H1 (cell line): ENCODE measurements at regions not wholly inside any gene's neighbourhood (a gene's known extent, or its start where the extent isn't known, plus 50 kb on each side); places are given as distances from the start of the nearest gene placed in this dataset.

Experiments
- CTCF ChIA-PET: fragments of 300-600 bp; sonication (Branson Sonifier 250); formaldehyde crosslinking; loops from one replicate; lab custom pipeline; 2021; ENCODE audit not compliant: partially characterized antibody; lab: Charles Lee
- POLR2A ChIA-PET: fragments of 300-600 bp; sonication (Branson Sonifier 250); formaldehyde crosslinking; loops from one replicate; lab custom pipeline; 2021; ENCODE audit warnings: inconsistent platforms; ENCODE audit not compliant: partially characterized antibody; lab: Charles Lee
- DNase-seq, 2 experiments: peaks; one replicate each; pipeline versions ENCODE4 v3.0.0 to v3.0.0-alpha.2; 2010 to 2022; ENCODE audit warnings: low spot score in 2 of 2, low read depth in 1 of 2, mixed read lengths in 1 of 2
- FAIRE-seq: peaks from 2 replicates; lab custom pipeline; 2011; peaks lifted over from hg19 to GRCh38; lab: Jason Lieb, UNC
- H2AFZ ChIP-seq: 2 replicates; pipeline ENCODE4 v1.8.1; 2012; ENCODE audit warnings: low read length, inconsistent platforms
- H2AK5ac ChIP-seq: 2 replicates; pipeline ENCODE4 v1.6.1; 2013; ENCODE audit warnings: low read depth, low read length
- H2BK120ac ChIP-seq: replicated peaks from 2 replicates; pipeline ENCODE3; 2013; ENCODE audit warnings: low read depth, low read length, inconsistent platforms
- H2BK12ac ChIP-seq: 2 replicates; pipeline ENCODE4 v1.6.1; 2013; ENCODE audit warnings: low read depth, low read length
- H2BK15ac ChIP-seq: 2 replicates; pipeline ENCODE4 v1.6.1; 2013; ENCODE audit warnings: low read length
- H2BK20ac ChIP-seq: 2 replicates; pipeline ENCODE4 v1.6.1; 2013; ENCODE audit warnings: low read length
- H2BK5ac ChIP-seq: 2 replicates; pipeline ENCODE4 v1.6.1; 2013; ENCODE audit warnings: low read depth, low read length
- H3K14ac ChIP-seq: 2 replicates; pipeline ENCODE4 v1.6.1; 2013; ENCODE audit warnings: inconsistent platforms; ENCODE audit not compliant: insufficient read length
- H3K18ac ChIP-seq: 2 replicates; pipeline ENCODE4 v1.6.1; 2013; ENCODE audit warnings: low read length; ENCODE audit errors: extremely low read depth
- H3K23ac ChIP-seq: 2 replicates; pipeline ENCODE4 v1.6.1; 2013; ENCODE audit warnings: inconsistent platforms; ENCODE audit not compliant: insufficient read length
- H3K23me2 ChIP-seq: 2 replicates; pipeline ENCODE4 v1.6.1; 2013; ENCODE audit warnings: low read depth, low read length
- H3K27ac ChIP-seq: 2 replicates; pipeline ENCODE4 v1.6.1; 2011; ENCODE audit warnings: low read depth, low read length, inconsistent platforms
- H3K27me3 ChIP-seq, 4 experiments: replicated peaks in 1 of 4; 1 replicate in 1 of 4; 2 replicates in 3 of 4; pipeline versions ENCODE4 v1.6.1 to v1.8.1; 2011 to 2013; ENCODE audit warnings: low read length in 3 of 4, mild to moderate bottlenecking in 3 of 4, inconsistent platforms in 2 of 4, mixed read lengths in 2 of 4, moderate library complexity in 1 of 4; ENCODE audit not compliant: control insufficient read depth in 3 of 4, insufficient read depth in 3 of 4; ENCODE audit errors: extremely low read depth in 1 of 4
- H3K36me3 ChIP-seq, 4 experiments: 2 replicates each; pipeline versions ENCODE4 v1.6.1 to v1.8.1; 2011 to 2013; ENCODE audit warnings: mild to moderate bottlenecking in 4 of 4, low read length in 3 of 4, moderate library complexity in 2 of 4, control low read depth in 1 of 4, inconsistent platforms in 1 of 4; ENCODE audit not compliant: insufficient read depth in 4 of 4, control insufficient read depth in 2 of 4
- H3K4ac ChIP-seq: replicated peaks from 2 replicates; pipeline ENCODE3; 2013; ENCODE audit warnings: low read length, low read depth, mixed read lengths, inconsistent platforms; ENCODE audit not compliant: insufficient read length
- H3K4me1 ChIP-seq, 4 experiments: replicated peaks in 1 of 4; 1 replicate in 1 of 4; 2 replicates in 3 of 4; pipeline versions ENCODE4 v1.6.1 to v1.8.1; 2011 to 2013; ENCODE audit warnings: low read length in 3 of 4, inconsistent platforms in 2 of 4, mixed read lengths in 1 of 4; ENCODE audit not compliant: insufficient read depth in 4 of 4, control insufficient read depth in 3 of 4
- H3K4me2 ChIP-seq, 2 experiments: 2 replicates each; pipeline versions ENCODE4 v1.6.1 to v1.8.1; 2011 to 2013; ENCODE audit warnings: low read depth in 2 of 2, low read length in 2 of 2, control low read depth in 1 of 2, inconsistent platforms in 1 of 2, mild to moderate bottlenecking in 1 of 2; ENCODE audit not compliant: insufficient read depth in 1 of 2
- H3K4me3 ChIP-seq, 4 experiments: fragments of 200-600, 300-600 bp in 1 of 4; sonication (generic), shearing (Covaris generic), sonication (Bioruptor Twin) in 1 of 4; 2 replicates each; pipeline versions ENCODE4 v1.5.1 to v1.8.1; 2011 to 2016; ENCODE audit warnings: low read length in 4 of 4, low read depth in 3 of 4, control low read depth in 2 of 4, inconsistent platforms in 2 of 4, mild to moderate bottlenecking in 2 of 4, mixed read lengths in 1 of 4, moderate library complexity in 1 of 4; ENCODE audit not compliant: insufficient read depth in 2 of 4; ENCODE audit errors: extremely low read depth in 1 of 4
- H3K56ac ChIP-seq: replicated peaks from 2 replicates; pipeline ENCODE3; 2013; ENCODE audit warnings: low read depth, mild to moderate bottlenecking, mixed read lengths, low read length, inconsistent platforms; ENCODE audit not compliant: insufficient read length
- H3K79me1 ChIP-seq: 2 replicates; pipeline ENCODE4 v1.6.1; 2013; ENCODE audit warnings: low read depth, low read length, control low read depth
- H3K79me2 ChIP-seq, 2 experiments: 2 replicates each; pipeline versions ENCODE4 v1.6.1 to v1.8.1; 2012 to 2013; ENCODE audit warnings: low read length in 2 of 2, mild to moderate bottlenecking in 2 of 2, inconsistent platforms in 1 of 2; ENCODE audit not compliant: insufficient read depth in 2 of 2, control insufficient read depth in 1 of 2
- H3K9ac ChIP-seq, 4 experiments: replicated peaks in 1 of 4; 1 replicate in 1 of 4; 2 replicates in 3 of 4; pipeline versions ENCODE4 v1.6.1 to v1.8.1; 2011 to 2013; ENCODE audit warnings: low read depth in 3 of 4, low read length in 3 of 4, control low read depth in 2 of 4, mild to moderate bottlenecking in 2 of 4, moderate library complexity in 2 of 4, inconsistent platforms in 1 of 4; ENCODE audit errors: extremely low read depth in 1 of 4
- H3K9me3 ChIP-seq, 2 experiments: 2 replicates each; pipeline versions ENCODE4 v1.6.1 to v1.8.1; 2012 to 2013; ENCODE audit warnings: mild to moderate bottlenecking in 2 of 2, moderate library complexity in 2 of 2, control low read depth in 1 of 2, inconsistent platforms in 1 of 2, low read depth in 1 of 2, low read length in 1 of 2, mixed read lengths in 1 of 2; ENCODE audit not compliant: insufficient read depth in 2 of 2
- H4K20me1 ChIP-seq, 2 experiments: replicated peaks in 1 of 2; 2 replicates each; pipeline versions ENCODE3 to v1.8.1; 2011 to 2013; ENCODE audit warnings: inconsistent platforms in 2 of 2, low read length in 2 of 2, mild to moderate bottlenecking in 1 of 2; ENCODE audit not compliant: insufficient read depth in 2 of 2, control insufficient read depth in 1 of 2
- H4K5ac ChIP-seq: 2 replicates; pipeline ENCODE4 v1.6.1; 2013; ENCODE audit warnings: low read length, low read depth, mixed read lengths, inconsistent platforms; ENCODE audit not compliant: insufficient read length
- H4K8ac ChIP-seq: 2 replicates; pipeline ENCODE4 v1.8.0; 2013; ENCODE audit warnings: mild to moderate bottlenecking, moderate library complexity, low read length, inconsistent platforms; ENCODE audit not compliant: insufficient read depth; ENCODE audit errors: extremely low read depth
- H4K91ac ChIP-seq: replicated peaks from 2 replicates; pipeline ENCODE3; 2013; ENCODE audit warnings: low read length, mixed read lengths, inconsistent platforms; ENCODE audit not compliant: insufficient read length
- ATF2 ChIP-seq: IDR thresholded peaks from 2 replicates; pipeline ENCODE4 v1.6.1; 2012; ENCODE audit warnings: low read length, inconsistent platforms
- EP300 ChIP-seq, 2 experiments: IDR thresholded peaks; 1 replicate in 1 of 2; 2 replicates in 1 of 2; pipeline ENCODE4 v1.6.1; 2011 to 2012; ENCODE audit warnings: low read depth in 2 of 2, low read length in 2 of 2, mild to moderate bottlenecking in 2 of 2, borderline replicate concordance in 1 of 2, inconsistent platforms in 1 of 2, moderate library complexity in 1 of 2
- NANOG ChIP-seq: IDR thresholded peaks from 2 replicates; pipeline ENCODE4 v1.6.1; 2011; ENCODE audit warnings: low read length, low read depth, mild to moderate bottlenecking, inconsistent platforms; ENCODE audit not compliant: insufficient read depth, poor library complexity, severe bottlenecking
- WGBS, 2 experiments: shearing (Covaris generic) in 1 of 2; methylation state at CpG; one replicate each; pipeline versions ENCODE4 v1.1.6 to v1.1.7; 2013 to 2015; ENCODE audit warnings: low lambda C conversion rate in 2 of 2, mixed read lengths in 2 of 2, inconsistent platforms in 1 of 2, low coverage in 1 of 2, missing lambda C conversion rate in 1 of 2; ENCODE audit not compliant: insufficient replicate concordance in 2 of 2, insufficient coverage in 1 of 2, insufficient read length in 1 of 2; ENCODE audit errors: extremely low coverage in 1 of 2, missing lambda C conversion rate in 1 of 2; 5-methylcytosine and 5-hydroxymethylcytosine counted together
- TF ChIP-seq, protein P1 (sequence below): IDR thresholded peaks from 2 replicates; pipeline ENCODE4 v1.6.1; 2012; ENCODE audit warnings: inconsistent platforms

- CTCF ChIA-PET: no interaction called here
- no peak overlapping the region for H3K9ac ChIP-seq
Observed at GRCh38 chr11:98835335-98835734, 185.4 kb upstream of the CNTN5 start.

More at GRCh38 chr11:98835335-98835734, 185.4 kb upstream of the CNTN5 start:
- Histone ChIP-seq H3K18ac (no peak overlapping the region), H3K4ac (no peak overlapping the region), H3K27ac (no peak overlapping the region), H3K4me2 (no peak overlapping the region), H2BK15ac (no peak overlapping the region), H2AK5ac (no peak overlapping the region), H4K91ac (no peak overlapping the region), H3K14ac (no peak overlapping the region), H3K23ac (no peak overlapping the region), H2BK120ac (no peak overlapping the region)
- POLR2A ChIA-PET: no interaction called here
- WGBS, 2 experiments: 91% methylated on average over 2 of the region's 2 CpGs; no CpG with 5 or more reads in 1 of the 2 experiments
- FAIRE-seq: no peak
- TF ChIP-seq EP300 (IDR thresholded peaks at IDR 0.05; ENCODE audit: borderline replicate concordance in 1 of 2, low read depth in 2 of 2, low read length in 2 of 2) (no peak), NANOG (no peak), ATF2 (no peak)
- TF ChIP-seq, protein P1, sequence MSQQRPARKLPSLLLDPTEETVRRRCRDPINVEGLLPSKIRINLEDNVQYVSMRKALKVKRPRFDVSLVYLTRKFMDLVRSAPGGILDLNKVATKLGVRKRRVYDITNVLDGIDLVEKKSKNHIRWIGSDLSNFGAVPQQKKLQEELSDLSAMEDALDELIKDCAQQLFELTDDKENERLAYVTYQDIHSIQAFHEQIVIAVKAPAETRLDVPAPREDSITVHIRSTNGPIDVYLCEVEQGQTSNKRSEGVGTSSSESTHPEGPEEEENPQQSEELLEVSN: no peak
- TF ChIP-seq, all 59 proteins: peak for 0
- Histone ChIP-seq H2AFZ (no peak overlapping the region), H2BK5ac (no peak overlapping the region), H4K20me1 (no peaks in the 10 kb centered on the region), H3K36me3 (no peaks in the 10 kb centered on the region), H2BK12ac (no peak overlapping the region), H3K27me3 (no peaks in the 10 kb centered on the region), H3K9me3 (no peaks in the 10 kb centered on the region), H3K4me3 (no peak overlapping the region), H4K8ac (no peak overlapping the region), H3K4me1 (no peaks in the 10 kb centered on the region), H3K79me2 (no peaks in the 10 kb centered on the region), H3K56ac (no peak overlapping the region), H2BK20ac (no peak overlapping the region), H3K79me1 (no peaks in the 10 kb centered on the region), H4K5ac (no peak overlapping the region), H3K23me2 (no peaks in the 10 kb centered on the region)
- DNase-seq: no peak
